ENCODE measurements at regions not wholly inside any gene's neighbourhood (a gene's known extent, or its start where the extent isn't known, plus 50 kb on each side); places are given as distances from the start of the nearest gene placed in this dataset.

DNA sequence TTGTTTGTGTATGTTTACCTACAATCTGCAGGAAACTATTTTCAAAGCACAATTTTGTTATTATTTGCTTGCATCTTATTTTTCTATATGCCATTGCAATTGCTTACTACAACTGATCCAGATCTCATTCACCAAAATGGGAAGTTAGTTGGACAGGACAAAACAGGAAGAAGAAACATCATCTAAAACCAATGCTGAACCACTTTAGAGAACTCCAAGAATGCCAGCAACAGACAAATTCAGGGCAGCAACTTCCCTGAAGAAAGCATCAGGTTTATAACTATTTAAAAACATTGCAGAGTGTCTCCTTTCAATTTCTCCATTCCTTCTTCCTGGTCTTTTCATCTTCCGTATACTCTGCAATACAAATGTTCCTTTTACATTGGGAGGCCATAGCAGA lies 82.4 kb upstream of the SMYD2 start:
- H3K27ac ChIP-seq = no peak overlapping the region
- DNase-seq (ENCODE audit: low read depth, low spot score) = no peak

DNA sequence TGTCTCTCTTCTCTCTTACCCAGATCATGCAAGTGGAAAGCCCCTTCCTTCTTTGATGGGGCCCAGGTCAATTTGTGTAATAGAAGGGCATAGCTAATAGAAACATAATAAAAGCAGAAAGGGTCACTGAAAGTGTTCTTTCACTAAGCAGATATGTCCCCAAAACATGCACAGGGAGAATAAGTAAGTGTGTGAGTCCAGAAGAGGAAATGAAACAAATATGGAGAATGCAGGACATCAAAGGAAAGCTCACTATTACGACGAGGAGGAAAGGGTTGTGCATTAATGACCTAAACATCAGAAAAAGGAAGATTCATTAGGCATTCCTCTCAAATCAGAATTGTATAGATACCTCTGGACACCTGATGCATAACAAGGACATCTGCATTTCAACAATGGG lies 81.4 kb upstream of the SMYD2 start:
- DNase-seq (ENCODE audit: low read depth, low spot score) = no peak
- no peak overlapping the region for H3K27ac ChIP-seq

DNA sequence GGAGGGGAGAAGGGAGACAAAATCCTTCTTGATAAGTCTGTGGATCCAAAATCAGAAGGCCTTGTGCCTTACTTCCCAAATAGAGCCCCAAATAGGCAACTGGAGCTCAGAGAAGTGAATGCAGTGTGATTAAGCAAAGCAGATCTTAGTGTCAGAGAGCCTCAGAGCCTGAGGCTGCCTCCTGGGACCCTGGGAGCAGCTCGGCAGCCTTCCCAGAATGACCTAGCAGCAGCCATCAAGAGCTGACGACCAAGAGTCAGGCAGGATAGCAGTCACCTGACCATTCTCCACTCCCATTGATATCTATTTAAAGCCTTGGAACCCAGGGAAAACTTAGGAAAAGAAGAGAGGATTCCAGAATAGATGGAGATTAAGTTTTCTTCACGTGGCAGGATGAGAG lies 78.0 kb upstream of the SMYD2 start:
- no peak for DNase-seq (ENCODE audit: low read depth, low spot score)
- no peak overlapping the region for H3K27ac ChIP-seq

DNA sequence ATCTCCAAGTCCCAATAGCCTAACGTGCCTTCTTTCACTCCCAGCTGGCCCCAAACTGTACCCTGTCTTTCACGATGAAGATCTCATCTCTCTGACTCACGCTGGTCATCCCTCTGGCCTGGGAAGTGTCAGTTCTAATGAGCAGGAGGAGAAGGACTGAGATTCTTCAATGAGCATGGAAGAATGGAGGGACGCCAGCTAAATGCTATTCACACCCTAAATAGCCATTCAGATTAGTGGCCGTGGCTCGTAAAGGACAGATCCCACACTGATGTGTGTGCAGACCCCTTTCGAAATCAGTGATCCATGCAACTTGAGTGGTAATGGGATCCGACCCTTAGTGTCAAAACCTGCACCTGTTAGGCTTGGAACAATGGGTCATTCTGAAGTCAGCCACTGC lies 75.9 kb upstream of the SMYD2 start:
- no peak for DNase-seq (ENCODE audit: low read depth, low spot score)
- H3K27ac ChIP-seq = no peak overlapping the region

DNA sequence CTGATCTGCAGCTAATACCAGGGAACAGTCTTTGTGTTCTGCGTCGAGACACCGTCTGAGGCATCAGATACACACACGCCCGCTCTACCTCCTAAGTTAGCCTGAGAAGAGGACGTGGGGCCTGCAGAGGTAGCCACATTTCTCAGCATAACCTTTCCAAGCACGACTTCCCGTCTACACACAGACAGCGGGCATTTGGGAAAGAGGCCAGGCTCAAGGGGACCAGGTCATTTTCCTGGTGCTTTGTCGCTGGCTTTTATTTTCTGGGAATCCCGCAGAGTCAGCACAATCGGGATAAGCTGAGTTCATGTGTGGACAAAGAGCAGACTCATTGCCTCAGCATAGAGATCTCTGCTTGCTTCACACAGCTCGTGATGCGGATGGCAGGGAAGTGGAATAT lies 72.5 kb upstream of the SMYD2 start:
- no peak overlapping the region for H3K27ac ChIP-seq
- no peak for DNase-seq (ENCODE audit: low read depth, low spot score)

DNA sequence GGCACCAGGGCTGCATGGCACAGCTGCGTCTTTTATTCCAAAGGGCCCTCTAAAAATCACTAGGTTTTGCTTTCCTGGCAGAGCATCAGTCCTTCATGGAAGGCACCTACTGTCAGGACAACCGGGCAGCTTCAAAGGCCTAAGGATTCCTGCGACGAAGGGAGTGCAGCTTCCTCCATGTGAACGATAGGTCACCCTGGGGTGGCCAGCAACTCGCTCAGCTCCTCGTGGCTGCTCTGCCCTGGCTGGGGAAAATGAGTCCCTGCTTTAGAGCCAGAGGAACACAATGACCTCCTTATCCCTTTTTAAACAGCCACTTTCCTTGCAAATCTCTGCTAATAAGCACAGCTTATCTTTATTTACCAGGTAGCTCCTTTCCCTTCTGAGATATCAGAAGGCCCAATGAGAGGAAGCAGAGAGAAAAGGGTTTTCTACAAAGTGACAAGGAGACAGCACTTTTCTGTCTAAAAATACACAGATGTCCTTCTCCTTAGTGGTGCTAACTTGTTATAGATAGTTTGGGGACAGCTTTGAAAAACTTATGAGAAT lies 71.6 kb upstream of the SMYD2 start:
- H3K27ac ChIP-seq = no peak overlapping the region
- DNase-seq (ENCODE audit: low read depth, low spot score) = no peak

DNA sequence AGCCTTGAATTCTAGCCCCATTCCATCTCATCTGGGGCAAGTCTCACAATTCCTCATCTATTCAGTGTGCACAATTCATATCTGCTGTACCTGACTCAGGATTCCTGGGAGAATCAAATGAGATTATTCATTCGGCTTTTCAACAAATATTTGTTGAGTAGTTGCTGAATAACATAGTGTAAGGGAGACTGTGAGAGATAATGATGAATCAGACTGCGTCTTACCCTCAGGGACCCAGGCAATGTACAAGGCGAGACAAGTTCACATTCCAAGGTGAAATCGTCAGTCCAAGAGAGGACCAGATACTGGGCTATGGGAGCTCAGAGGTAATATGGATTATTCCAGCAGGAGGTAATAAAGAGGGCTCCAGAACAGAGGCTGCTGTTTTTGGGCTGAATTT lies 67.8 kb upstream of the SMYD2 start:
- H3K27ac ChIP-seq = peak overlapping the region; percentile 73
- DNase-seq (ENCODE audit: low read depth, low spot score) = peak; percentile 85

DNA sequence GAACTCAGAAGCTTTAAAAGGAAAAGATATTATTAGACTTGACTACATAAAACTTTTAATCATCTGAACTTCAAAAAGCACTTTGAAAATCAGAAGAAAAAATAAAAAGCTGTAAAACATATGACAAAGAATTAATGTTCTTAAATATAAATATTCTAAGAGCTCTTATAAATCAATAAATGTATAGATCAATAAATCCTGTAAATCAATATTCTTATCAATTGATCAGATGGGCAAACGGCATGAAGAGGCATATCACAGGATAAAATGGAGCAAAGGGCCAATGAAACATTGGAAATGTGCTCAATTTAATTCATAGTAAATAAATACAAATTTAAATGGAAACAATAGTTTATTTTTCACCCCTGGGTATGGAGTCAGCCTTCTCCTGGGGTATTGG lies 66.1 kb upstream of the SMYD2 start:
- DNase-seq (ENCODE audit: low read depth, low spot score) = no peak
- peak overlapping the region; percentile 73 for H3K27ac ChIP-seq

DNA sequence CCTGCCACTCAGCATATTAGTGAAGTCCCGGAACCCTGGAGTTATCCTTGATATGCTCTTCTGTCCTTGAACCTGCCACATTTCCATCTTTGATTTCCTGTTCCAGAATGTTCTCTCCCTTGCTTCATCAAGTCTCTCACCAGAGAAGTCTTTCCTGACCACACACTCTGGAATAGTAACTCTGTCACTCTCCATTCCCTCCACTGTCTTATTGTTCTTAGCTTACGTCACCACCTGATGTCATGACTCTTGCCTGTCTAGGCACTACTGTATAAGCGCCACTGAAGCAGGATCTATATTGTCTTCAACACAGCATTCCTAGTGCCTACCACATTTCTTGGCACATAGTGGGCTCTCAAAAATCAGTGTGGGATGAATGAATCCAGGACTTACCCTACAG lies 65.4 kb upstream of the SMYD2 start:
- peak overlapping the region; percentile 73 for H3K27ac ChIP-seq
- DNase-seq (ENCODE audit: low read depth, low spot score) = no peak

DNA sequence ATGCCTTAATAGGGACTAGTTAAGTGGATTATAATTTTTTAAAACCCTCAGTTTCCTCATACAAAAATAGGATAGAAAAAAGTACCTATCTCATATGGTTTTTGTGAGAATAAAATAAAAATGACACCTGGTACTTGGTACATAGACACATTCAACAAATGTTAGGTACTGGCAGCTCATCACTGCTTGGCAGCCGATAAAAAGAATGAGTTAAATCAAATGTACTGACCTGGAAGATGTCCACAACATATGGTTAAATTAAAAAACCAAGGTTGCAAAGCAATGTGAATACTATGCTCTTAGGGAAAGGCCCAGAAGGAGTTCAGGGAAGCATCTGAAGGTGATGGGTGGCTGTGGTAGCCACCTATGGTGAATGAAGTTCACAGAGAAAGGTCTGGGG lies 64.9 kb upstream of the SMYD2 start:
- peak overlapping the region; percentile 73 for H3K27ac ChIP-seq
- no peak for DNase-seq (ENCODE audit: low read depth, low spot score)

DNA sequence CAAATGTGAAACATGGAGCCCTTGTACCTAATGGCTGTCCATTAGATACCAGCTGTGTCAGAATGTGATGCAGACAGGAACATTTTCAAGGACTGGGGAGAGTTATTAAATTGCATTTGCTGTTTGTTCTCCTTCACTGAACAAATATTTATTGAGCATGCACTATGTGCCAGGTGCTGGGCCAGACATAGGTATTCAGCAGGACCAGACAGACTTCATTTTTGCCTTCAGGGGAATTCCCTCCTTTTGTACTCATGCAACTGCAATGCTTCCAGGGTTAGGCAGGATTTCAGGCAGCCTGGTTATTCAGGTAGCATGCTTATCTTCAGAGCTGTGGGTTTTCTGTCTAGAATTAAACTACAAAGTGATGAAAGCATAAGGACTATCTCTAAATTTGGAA lies 64.2 kb upstream of the SMYD2 start:
- DNase-seq (ENCODE audit: low read depth, low spot score) = peak; percentile 69
- H3K27ac ChIP-seq = peak overlapping the region; percentile 73

DNA sequence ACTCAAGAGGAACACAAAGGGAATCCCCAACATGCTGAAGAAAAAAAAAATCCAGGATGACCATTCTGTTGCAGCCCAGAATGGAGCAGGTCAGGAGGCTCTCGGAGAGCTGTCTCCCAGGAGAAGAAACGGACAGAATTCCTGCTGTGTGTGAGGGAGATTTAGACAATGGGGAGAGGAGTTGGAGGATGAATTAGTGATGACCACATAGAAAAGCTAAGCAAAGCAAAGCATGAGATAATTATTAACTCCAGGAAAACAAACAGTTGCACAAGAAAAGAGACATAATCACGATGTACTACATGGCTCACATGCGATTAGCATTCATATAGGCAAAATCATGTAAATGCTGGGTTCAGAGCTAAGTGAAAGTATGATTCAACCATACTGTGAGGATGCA lies 61.1 kb upstream of the SMYD2 start:
- H3K27ac ChIP-seq = no peak overlapping the region
- no peak for DNase-seq (ENCODE audit: low read depth, low spot score)

DNA sequence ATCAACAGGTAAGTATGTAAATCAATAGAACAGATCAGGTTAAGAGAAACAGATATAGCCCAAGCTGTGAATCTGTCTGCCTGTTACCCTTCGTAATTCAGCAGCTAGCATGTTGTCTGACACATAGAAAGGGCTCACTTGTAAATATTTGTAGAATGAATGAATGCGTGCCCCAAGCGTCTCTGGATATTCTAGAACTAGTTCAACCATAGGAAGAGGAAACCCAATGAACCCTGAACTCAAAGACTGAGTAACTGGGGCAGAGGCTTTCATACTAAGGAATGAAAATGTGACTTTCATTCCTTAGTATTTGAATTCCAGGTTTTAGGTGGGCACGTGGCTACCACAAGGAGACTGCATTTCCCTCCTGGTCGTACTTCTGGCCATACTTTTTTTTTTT lies 60.1 kb upstream of the SMYD2 start:
- no peak for DNase-seq (ENCODE audit: low read depth, low spot score)

DNA sequence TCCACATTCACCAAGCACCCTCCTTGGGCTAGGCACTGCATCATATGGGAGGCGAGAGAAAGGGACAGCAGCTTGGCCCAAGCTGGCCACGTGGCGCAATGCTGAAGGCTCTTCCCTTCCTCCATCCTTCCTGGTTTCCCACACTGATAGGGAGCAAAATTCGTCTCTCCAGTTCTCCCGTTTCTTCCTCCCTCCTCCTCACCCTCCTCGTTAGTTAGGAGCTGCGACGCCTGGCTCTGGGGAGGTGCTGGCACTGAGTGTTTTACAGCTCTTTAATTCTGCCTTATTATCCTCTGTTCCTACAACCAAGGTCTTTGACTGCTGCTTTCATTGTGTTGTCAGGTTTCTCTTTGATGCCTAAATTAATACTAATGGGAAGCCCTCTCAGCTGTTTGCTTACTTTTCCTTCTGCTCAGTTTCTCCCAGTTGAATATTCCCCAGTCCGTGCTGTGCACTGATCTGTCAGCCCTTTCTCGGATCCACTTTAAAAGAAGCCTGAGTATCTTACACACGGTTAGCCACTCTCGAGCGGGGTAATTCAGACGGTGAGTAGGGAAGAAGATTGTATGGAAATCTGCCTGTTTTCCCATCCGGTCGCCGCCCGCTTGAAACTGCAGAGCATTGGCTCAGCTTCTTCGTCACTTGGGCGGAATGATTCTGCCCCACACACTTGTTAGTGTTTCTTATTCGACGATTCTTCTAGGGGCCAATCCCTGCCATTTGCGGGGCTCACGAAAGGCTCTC lies 56.2 kb upstream of the SMYD2 start:
- H3K27ac ChIP-seq = peak overlapping the region; percentile 49
- DNase-seq (ENCODE audit: low read depth, low spot score) = no peak

More for the DNA sequence above, 60.1 kb upstream of the SMYD2 start:
- H3K27ac ChIP-seq = no peak overlapping the region

DNA sequence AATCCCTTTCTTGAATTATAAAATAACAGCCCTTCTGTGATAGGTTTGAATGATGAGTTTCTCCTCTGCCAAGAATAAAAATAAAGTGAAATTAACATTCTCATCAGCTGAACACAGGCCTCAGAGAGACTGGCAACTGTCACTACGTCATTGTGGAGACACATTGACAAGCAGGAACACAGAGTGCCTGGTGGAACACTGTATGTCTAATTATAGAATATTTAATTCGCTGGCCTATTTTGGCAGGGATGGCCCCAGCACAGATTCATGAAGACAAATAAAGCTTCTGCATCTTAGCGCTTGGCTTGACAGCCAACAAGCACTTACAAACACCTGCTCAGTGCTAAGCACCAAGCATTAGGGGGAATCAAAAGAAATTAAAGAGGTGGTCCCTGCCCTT lies 52.0 kb upstream of the SMYD2 start:
- H3K27ac ChIP-seq = no peak overlapping the region
- DNase-seq (ENCODE audit: low read depth, low spot score) = no peak

DNA sequence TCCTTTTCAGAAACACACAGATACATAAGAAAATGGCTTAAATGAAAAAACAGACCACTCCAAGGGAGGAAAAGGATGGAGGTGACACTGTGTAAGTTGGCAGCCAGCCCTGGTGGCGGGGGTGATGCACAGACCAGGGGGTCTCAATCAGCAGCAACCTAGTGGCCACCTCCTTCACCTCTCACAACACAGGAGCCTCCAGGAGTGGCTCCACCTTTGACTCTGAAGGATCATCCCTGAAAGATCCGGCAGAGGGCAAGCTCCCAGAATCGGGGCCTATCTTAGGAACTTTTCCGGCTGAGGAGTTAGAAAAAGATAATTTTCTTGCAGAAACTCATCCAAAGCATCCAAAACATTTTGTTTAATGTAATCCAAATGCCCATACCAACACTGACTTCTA lies 51.2 kb upstream of the SMYD2 start:
- H3K27ac ChIP-seq = no peak overlapping the region
- DNase-seq (ENCODE audit: low read depth, low spot score) = no peak
